GM12872 (cell line): ENCODE measurements at regions not wholly inside any gene's neighbourhood (a gene's known extent, or its start where the extent isn't known, plus 50 kb on each side); places are given as distances from the start of the nearest gene placed in this dataset.

Experiments
- CTCF ChIP-seq: IDR thresholded peaks from 3 replicates; pipeline ENCODE4 v1.5.1; 2011; ENCODE audit warnings: low read depth, mild to moderate bottlenecking, low read length, moderate library complexity; ENCODE audit not compliant: insufficient read depth

DNA sequence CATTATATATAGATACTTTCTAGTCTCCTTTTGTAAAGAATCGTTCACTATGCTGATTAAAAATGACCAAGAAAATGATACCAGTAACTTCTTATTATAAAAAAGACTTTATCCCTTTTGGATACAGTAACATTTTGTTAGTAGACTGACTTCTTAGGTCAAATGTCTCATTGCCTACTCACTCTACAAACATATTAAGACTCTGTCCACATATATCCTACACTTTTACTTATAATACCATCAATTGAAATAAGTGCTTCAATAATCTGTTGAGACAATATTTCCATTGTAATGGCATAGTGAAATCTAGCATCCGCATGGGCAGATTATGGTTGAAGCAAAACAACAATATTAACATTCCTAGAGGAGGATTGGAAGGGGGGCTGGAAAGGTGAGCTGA is 180.6 kb downstream of the ARL4A start:
- no peak for TF ChIP-seq CTCF

GRCh38 chr7:12870219-12870618 is 182.8 kb downstream of the ARL4A start:
- TF ChIP-seq CTCF, result no peak

GRCh38 chr7:12872487-12872886 is 185.1 kb downstream of the ARL4A start:
- TF ChIP-seq CTCF, result no peak

GRCh38 chr7:12873571-12873970 is 186.1 kb downstream of the ARL4A start:
- TF ChIP-seq CTCF, result no peak

GRCh38 chr7:12879139-12879538 is 191.7 kb downstream of the ARL4A start:
- no peak for TF ChIP-seq CTCF

DNA sequence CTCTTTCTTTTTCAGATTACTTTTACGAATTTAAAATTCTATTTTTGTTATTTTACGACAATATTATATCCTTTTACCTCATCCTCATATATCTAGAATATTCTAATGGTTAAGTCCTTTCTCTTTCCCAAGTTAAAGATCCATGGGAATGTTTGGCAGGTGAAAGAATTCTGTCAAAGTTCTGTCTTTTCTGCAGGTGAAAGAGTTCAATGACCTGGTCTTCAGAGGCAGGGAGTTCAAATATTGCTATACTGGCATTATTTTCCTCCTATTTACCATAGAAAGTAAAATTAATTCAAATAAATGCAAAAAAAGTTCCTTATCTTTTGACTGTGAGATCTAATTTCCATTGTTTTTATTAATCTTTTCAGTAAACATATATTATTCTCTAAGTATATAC is 194.3 kb downstream of the ARL4A start:
- TF ChIP-seq CTCF, result no peak

- no peak for TF ChIP-seq CTCF
Measured at GRCh38 chr7:12882710-12883109, 195.3 kb downstream of the ARL4A start.

- TF ChIP-seq CTCF, result no peak
Measured at GRCh38 chr7:12884033-12884432, 196.6 kb downstream of the ARL4A start.
